Heart left ventricle (tissue), 16 donors: ENCODE measurements at regions not wholly inside any gene's neighbourhood (a gene's known extent, or its start where the extent isn't known, plus 50 kb on each side); places are given as distances from the start of the nearest gene placed in this dataset.

ENCODE experiments used
- ATAC-seq, 4 donors: fragments of 200-7000 bp; cut with Tn5 transposase; one replicate each; pipeline ENCODE4 v1.9.1; 2020 to 2022; ENCODE audit warnings: moderate library complexity in 4 of 4, mild to moderate bottlenecking in 3 of 4, moderate number of reproducible peaks in 1 of 4
- DNase-seq, 5 donors: peaks; one replicate each; pipeline ENCODE4 v3.0.0-alpha.2; 2020
- H3K27ac ChIP-seq, 12 donors: fragments of 200-600 bp; sonication (generic) in 4 of 12; one replicate each; pipeline versions ENCODE4 v1.5.0 to v1.8.0; 2016 to 2022; ENCODE audit warnings: mild to moderate bottlenecking in 2 of 12
- H3K27me3 ChIP-seq, 9 donors: fragments of 200-600 bp; sonication (generic) in 2 of 9; one replicate each; pipeline versions ENCODE4 v1.5.1 to v1.8.0; 2016 to 2022; ENCODE audit warnings: mild to moderate bottlenecking in 3 of 9
- H3K36me3 ChIP-seq, 9 donors: fragments of 200-600 bp; sonication (generic) in 2 of 9; one replicate each; pipeline versions ENCODE4 v1.5.0 to v1.8.0; 2018 to 2022; ENCODE audit warnings: mild to moderate bottlenecking in 2 of 9
- H3K4me1 ChIP-seq, 12 donors: fragments of 200-600 bp; sonication (generic) in 4 of 12; one replicate each; pipeline versions ENCODE4 v1.5.0 to v1.8.0; 2016 to 2022; ENCODE audit warnings: mild to moderate bottlenecking in 3 of 12
- H3K4me3 ChIP-seq, 12 donors: fragments of 200-600 bp; sonication (generic) in 4 of 12; one replicate each; pipeline versions ENCODE4 v1.5.0 to v1.8.0; 2017 to 2022; ENCODE audit warnings: mild to moderate bottlenecking in 9 of 12, moderate library complexity in 4 of 12
- H3K9me3 ChIP-seq, 12 donors: fragments of 200-600 bp; sonication (generic) in 4 of 12; one replicate each; pipeline versions ENCODE4 v1.5.0 to v1.8.0; 2016 to 2022; ENCODE audit warnings: mild to moderate bottlenecking in 1 of 12
- POLR2A ChIP-seq, 2 donors: fragments of 450-650 bp; IDR thresholded peaks; one replicate each; pipeline ENCODE4 v1.6.1; 2017; ENCODE audit warnings: antibody characterized with exemption in 2 of 2, mild to moderate bottlenecking in 2 of 2, moderate library complexity in 2 of 2
- WGBS, 4 donors: extraction: QIAGEN DNeasy Blood & Tissue Kit in 2 of 4; methylation state at CpG; one replicate each; pipeline versions ENCODE4 v1.1.5 to v1.1.7; 2013 to 2018; 5-methylcytosine and 5-hydroxymethylcytosine counted together
- intact Hi-C, 10 donors: fragments of 100-400 bp; cut with DNase I; formaldehyde crosslinking; loops; one replicate each; pipeline versions ENCODE4 v1.11.1 to v1.14.2; 2022
- TF ChIP-seq, protein P1 (sequence below), 12 donors: fragments of 200-600 bp; sonication (generic) in 4 of 12; IDR thresholded peaks; one replicate each; pipeline versions ENCODE4 v1.5.0 to v1.8.0; 2018 to 2022; ENCODE audit warnings: antibody characterized with exemption in 12 of 12, mild to moderate bottlenecking in 5 of 12
- donor health status: ischemic (EF 13 %, LVEDD 7.1; RV severe dilation, severe dysfunction).
- donor health status: healthy with polysubstance abuse.
- donor health status: DM: no; HTN: yes; CAD: no.
- donor health status: DM: no; HTN: no; CAD: no.
- donor health status: ischemic (EF 25% LVEDD 6.9; RV normal size, moderate dysfunction).
- donor health status: ischemic (EF 25% LVEDD 5.7; RV mildly dilated, moderate dysfunction).
- donor health status: healthy.
- donor health status: DM: yes; HTN: yes; CAD: no.
- donor health status: ischemic (EF 35%, LVEDD 5.7; RV mildly dilated, moderate dysfunction).
- donor health status: nonischemic (EF 11% LVEDD 7.7; RV severe dilation, severe dysfunction).
- donor health status: DM: yes; HTN: yes; CAD: no.
- donor health status: PGD.
- donor health status: ischemic (EF 29% LVEDD 5.4; RV normal size, mild dysfunction).
- donor health status: nonischemic (EF 23%, LVEDD 6.1; RV moderate dilation, normal function).

DNA sequence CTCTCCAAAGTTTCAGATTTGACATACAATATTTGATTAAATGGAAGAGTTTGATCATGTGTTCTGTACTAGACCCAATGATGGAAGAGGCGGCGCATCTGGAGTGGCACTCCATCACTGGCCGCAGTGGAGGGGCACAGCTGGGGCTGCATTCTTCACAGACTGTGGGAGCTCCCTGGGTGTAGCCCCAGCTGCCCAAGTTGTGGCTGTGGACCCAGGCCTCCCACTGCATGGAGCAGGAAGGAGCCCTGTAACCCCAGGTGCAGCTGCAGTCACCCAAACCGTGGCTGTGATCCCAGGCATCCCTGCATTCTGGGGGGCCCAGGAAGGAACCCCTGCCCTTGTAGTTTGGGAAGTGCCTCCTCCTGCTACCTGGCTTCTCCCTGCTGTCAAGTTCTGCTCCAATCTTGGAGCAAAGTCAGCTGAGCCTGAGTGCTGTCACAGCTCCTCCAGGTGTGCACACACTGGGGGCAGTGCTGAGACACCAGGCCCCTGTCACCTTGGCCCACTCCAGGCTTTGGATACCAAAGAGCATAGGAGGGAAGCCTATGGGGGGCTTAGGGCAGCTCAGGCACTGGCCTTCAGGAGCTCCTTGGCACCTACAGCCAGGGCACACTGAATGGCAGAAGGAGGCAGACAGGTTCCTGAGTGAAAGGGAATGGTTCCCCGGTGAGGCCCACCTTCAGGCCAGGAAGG lies 651.9 kb upstream of the BCHE start:
- intact Hi-C loops: no loop called here
- H3K4me3 ChIP-seq: no peak overlapping the region
- ATAC-seq: no peak
- 89 to 97% (median 93%) methylated on average over 4 to 5 of the region's 5 CpGs for WGBS, 4 donors
- no peaks in the 10 kb centered on the region for H3K4me1 ChIP-seq
- DNase-seq: no peak
- H3K9me3 ChIP-seq: no peaks in the 10 kb centered on the region
- TF ChIP-seq, protein P1, sequence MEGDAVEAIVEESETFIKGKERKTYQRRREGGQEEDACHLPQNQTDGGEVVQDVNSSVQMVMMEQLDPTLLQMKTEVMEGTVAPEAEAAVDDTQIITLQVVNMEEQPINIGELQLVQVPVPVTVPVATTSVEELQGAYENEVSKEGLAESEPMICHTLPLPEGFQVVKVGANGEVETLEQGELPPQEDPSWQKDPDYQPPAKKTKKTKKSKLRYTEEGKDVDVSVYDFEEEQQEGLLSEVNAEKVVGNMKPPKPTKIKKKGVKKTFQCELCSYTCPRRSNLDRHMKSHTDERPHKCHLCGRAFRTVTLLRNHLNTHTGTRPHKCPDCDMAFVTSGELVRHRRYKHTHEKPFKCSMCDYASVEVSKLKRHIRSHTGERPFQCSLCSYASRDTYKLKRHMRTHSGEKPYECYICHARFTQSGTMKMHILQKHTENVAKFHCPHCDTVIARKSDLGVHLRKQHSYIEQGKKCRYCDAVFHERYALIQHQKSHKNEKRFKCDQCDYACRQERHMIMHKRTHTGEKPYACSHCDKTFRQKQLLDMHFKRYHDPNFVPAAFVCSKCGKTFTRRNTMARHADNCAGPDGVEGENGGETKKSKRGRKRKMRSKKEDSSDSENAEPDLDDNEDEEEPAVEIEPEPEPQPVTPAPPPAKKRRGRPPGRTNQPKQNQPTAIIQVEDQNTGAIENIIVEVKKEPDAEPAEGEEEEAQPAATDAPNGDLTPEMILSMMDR (IDR thresholded peaks at IDR 0.05): no peak
- TF ChIP-seq POLR2A (IDR thresholded peaks at IDR 0.05): no peak
- no peak overlapping the region for H3K27ac ChIP-seq
- no peaks in the 10 kb centered on the region for H3K27me3 ChIP-seq
- H3K36me3 ChIP-seq: no peaks in the 10 kb centered on the region

DNA sequence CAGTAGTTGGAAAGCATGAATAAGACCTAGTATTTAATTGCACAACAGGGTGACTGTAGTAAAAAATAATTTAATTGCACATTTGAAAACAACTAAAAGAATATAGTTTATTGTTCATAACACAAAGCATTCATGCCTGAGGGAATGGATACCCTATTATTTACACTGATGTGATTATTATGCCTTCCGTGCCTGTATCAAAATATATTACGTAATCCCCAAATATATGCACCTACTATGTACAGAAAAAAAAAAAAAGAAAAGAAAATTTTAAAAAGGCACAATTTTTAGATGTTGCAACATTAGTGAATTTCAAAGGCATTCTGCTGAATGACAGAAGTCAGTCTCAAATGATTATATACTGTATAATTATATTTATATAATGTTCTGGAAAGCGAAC lies 647.2 kb upstream of the BCHE start:
- ATAC-seq (no peak), DNase-seq (no peak)
- 81 to 93% (median 83%) methylated on average over 3 of the region's 3 CpGs for WGBS, 4 donors
- Histone ChIP-seq H3K4me3 (no peak overlapping the region), H3K27me3 (no peaks in the 10 kb centered on the region), H3K36me3 (no peaks in the 10 kb centered on the region), H3K27ac (no peak overlapping the region), H3K9me3 (peaks cover 0 to 11% (median 0%) of the 10 kb centered on the region in 12 donors), H3K4me1 (no peaks in the 10 kb centered on the region)
- no peak for TF ChIP-seq POLR2A (IDR thresholded peaks at IDR 0.05)
- TF ChIP-seq, protein P1 (IDR thresholded peaks at IDR 0.05): no peak
- intact Hi-C loops: no loop called here

DNA sequence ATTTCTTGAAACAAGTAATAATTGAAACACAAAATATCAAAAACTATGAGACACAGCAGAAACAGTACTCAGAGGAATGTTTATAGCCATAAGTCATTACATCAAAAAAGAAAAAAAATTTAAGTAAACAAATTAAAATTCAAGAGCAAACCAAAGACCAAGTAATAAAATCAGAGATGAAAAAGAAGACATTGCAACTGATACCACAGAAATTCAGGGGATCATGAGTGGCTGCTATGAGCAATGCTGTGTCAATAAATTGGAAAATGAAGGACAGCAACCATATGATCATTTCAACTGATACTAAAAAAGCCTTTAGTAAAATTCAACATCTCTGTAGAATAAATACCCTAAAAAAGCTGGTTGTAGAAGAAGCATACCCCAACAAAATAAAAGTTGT lies 644.1 kb upstream of the BCHE start:
- no peak for ATAC-seq
- no peaks in the 10 kb centered on the region for H3K27me3 ChIP-seq

DNA sequence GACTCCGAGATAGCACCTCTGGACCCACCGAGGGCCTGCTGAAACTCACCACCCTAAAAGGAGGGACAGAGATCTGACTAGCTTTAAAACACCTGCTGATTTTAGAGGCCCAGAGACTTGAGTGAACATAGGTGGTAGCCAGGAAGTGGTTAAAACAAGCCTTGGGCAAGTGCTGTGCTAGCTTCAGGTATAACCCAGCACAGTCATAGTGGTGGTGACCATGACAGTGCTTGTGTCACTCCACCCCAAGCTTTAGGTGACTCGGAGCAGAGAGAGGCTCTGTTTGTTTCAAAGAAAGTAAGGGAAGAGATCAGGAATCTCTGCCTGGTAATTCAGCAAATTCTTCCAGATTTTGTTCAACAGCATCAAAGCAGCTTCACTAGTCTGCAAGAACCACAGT lies 641.1 kb upstream of the BCHE start:
- TF ChIP-seq, protein P1 (IDR thresholded peaks at IDR 0.05): no peak
- TF ChIP-seq POLR2A (IDR thresholded peaks at IDR 0.05): no peak
- no peak for DNase-seq
- no peaks in the 10 kb centered on the region for H3K36me3 ChIP-seq
- H3K4me1 ChIP-seq: no peaks in the 10 kb centered on the region
- H3K27ac ChIP-seq: no peak overlapping the region
- no peak for ATAC-seq
- 59 to 71% (median 67%) methylated on average over 3 of the region's 3 CpGs for WGBS, 4 donors
- peaks cover 0 to 17% (median 3%) of the 10 kb centered on the region in 12 donors for H3K9me3 ChIP-seq
- intact Hi-C loops: no loop called here
- no peak overlapping the region for H3K4me3 ChIP-seq
- no peaks in the 10 kb centered on the region for H3K27me3 ChIP-seq

More for the DNA sequence above, 644.1 kb upstream of the BCHE start:
- no peaks in the 10 kb centered on the region for H3K36me3 ChIP-seq
- DNase-seq: no peak
- no peak for TF ChIP-seq POLR2A (IDR thresholded peaks at IDR 0.05)
- TF ChIP-seq, protein P1 (IDR thresholded peaks at IDR 0.05): no peak
- H3K27ac ChIP-seq: no peak overlapping the region
- H3K4me3 ChIP-seq: no peak overlapping the region
- peaks cover 0 to 17% (median 3%) of the 10 kb centered on the region in 12 donors for H3K9me3 ChIP-seq
- no peaks in the 10 kb centered on the region for H3K4me1 ChIP-seq
- intact Hi-C loops: no loop called here
